ENCODE measurements at regions not wholly inside any gene's neighbourhood (a gene's known extent, or its start where the extent isn't known, plus 50 kb on each side); places are given as distances from the start of the nearest gene placed in this dataset.

DNA sequence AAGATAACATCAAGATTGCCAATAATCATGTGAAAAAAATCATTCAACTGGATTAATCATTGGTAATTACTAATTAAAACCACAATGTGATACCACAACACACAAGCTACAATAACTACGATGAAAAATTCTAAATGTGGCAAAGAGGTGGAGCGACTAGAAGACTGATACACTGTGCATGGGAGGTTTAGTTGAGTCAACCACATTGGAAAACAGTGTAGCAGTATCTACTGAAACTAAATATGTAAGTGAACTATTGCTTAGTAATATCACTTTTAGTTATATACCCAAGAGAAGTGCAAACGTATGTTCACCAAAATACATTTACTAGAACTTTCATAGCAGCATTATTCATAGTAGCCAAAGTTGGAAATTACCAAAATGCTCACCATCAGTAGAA, 359.9 kb downstream of the ETS1 start:
- TF ChIP-seq CTCF (conservative IDR thresholded peaks at IDR 0.05; ENCODE audit: low read length) (no peak), EZH2phosphoT487 (IDR thresholded peaks at IDR 0.05; ENCODE audit: borderline replicate concordance) (no peak)
